ENCODE measurements at regions not wholly inside any gene's neighbourhood (a gene's known extent, or its start where the extent isn't known, plus 50 kb on each side); places are given as distances from the start of the nearest gene placed in this dataset.

DNA sequence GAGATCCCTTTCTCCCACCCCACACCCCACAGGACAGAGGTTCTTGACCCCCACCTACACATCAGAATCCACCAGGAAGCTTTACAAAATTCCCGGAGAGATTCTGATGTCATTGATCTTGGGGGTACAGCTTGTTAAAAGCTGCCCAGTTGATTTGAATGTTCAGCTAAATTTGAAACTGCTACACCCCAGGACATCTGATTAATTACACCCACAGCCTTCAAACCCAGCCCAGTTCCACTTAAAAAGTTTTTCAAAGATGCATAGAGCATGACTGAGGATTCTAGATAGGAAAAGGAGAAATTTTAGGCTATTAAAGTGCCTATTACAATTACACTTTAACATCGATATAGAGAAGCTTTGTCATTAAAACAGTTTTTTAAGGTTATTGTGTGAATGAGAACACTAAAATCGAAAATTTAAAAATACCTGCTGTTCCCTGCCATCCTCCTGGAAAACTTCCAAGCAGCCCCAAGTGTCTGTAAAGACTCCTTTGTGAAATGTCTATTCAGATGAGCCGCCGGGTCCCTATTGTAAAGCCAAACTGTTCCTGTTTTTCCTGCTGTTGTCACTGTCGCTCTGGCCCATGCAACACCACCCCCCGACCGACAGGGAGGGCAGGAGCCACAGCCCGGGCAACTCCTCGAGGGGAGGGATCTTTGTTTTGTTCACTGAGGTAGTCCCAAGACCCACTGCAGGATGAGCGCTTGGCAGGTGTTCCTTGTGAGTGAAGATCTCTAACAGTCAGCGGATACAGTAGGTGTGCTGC is 132.5 kb upstream of the PHACTR3 start:
- TF ChIP-seq GATA2 (IDR thresholded peaks at IDR 0.05; ENCODE audit: low read depth, low read length) (no peak), GATA3 (IDR thresholded peaks at IDR 0.05; ENCODE audit: low read depth, low read length) (no peak)

Data from SH-SY5Y (cell line).